Mesendoderm (in vitro differentiated cells): ENCODE measurements at regions not wholly inside any gene's neighbourhood (a gene's known extent, or its start where the extent isn't known, plus 50 kb on each side); places are given as distances from the start of the nearest gene placed in this dataset.
"Not testable (repeated sequence)": the region's sequence is repeated elsewhere in the genome, so short reads cannot be mapped to it uniquely, and the experiment has no call there.

Experiments used
- DNase-seq: peaks from one replicate; pipeline ENCODE4 v3.0.0; 2013
- H2AK5ac ChIP-seq: 2 replicates; pipeline ENCODE4 v1.6.1; 2013; ENCODE audit warnings: low read length, inconsistent platforms
- H2BK120ac ChIP-seq: 2 replicates; pipeline ENCODE4 v1.6.1; 2013; ENCODE audit warnings: low read depth, mild to moderate bottlenecking, low read length, moderate library complexity, mixed read lengths
- H2BK15ac ChIP-seq: replicated peaks from 2 replicates; pipeline ENCODE4 v1.6.1; 2013; ENCODE audit warnings: low read depth, mild to moderate bottlenecking, moderate library complexity
- H2BK5ac ChIP-seq: 2 replicates; pipeline ENCODE4 v1.6.1; 2013; ENCODE audit warnings: low read length, inconsistent platforms
- H3K18ac ChIP-seq: 2 replicates; pipeline ENCODE4 v1.6.1; 2013; ENCODE audit warnings: mild to moderate bottlenecking, low read length, mixed read lengths
- H3K23ac ChIP-seq: one replicate; pipeline ENCODE4 v1.6.1; 2013; ENCODE audit warnings: low read length
- H3K27ac ChIP-seq: 2 replicates; pipeline ENCODE4 v1.5.1; 2013; ENCODE audit warnings: low read depth, mild to moderate bottlenecking, inconsistent platforms, low read length, moderate library complexity
- H3K27me3 ChIP-seq: 2 replicates; pipeline ENCODE4 v1.6.1; 2013; ENCODE audit warnings: low read length, control low read depth, mild to moderate bottlenecking, inconsistent platforms; ENCODE audit not compliant: insufficient read depth, poor library complexity
- H3K36me3 ChIP-seq: 2 replicates; pipeline ENCODE4 v1.6.1; 2013; ENCODE audit warnings: low read length, inconsistent platforms; ENCODE audit not compliant: control insufficient read depth, insufficient read depth
- H3K4ac ChIP-seq: one replicate; pipeline ENCODE4 v1.6.1; 2013; ENCODE audit warnings: low read depth, mild to moderate bottlenecking, low read length, moderate library complexity
- H3K4me1 ChIP-seq: 2 replicates; pipeline ENCODE4 v1.6.1; 2013; ENCODE audit warnings: low read depth, low read length, inconsistent platforms; ENCODE audit not compliant: control insufficient read depth
- H3K4me2 ChIP-seq: 2 replicates; pipeline ENCODE4 v1.6.1; 2013; ENCODE audit warnings: low read length
- H3K4me3 ChIP-seq: 2 replicates; pipeline ENCODE4 v1.5.1; 2013; ENCODE audit warnings: mild to moderate bottlenecking, low read length
- H3K56ac ChIP-seq: one replicate; pipeline ENCODE4 v1.6.1; 2013; ENCODE audit warnings: low read length
- H3K79me1 ChIP-seq: 2 replicates; pipeline ENCODE4 v1.6.1; 2013; ENCODE audit warnings: low read length, inconsistent platforms
- H3K79me2 ChIP-seq: 2 replicates; pipeline ENCODE4 v1.6.1; 2013; ENCODE audit warnings: mild to moderate bottlenecking, low read length; ENCODE audit not compliant: control insufficient read depth, insufficient read depth
- H3K9ac ChIP-seq: 2 replicates; pipeline ENCODE4 v1.6.1; 2013; ENCODE audit warnings: low read length, inconsistent platforms
- H4K5ac ChIP-seq: one replicate; pipeline ENCODE4 v1.6.1; 2013; ENCODE audit warnings: low read length
- H4K8ac ChIP-seq: one replicate; pipeline ENCODE4 v1.6.1; 2013; ENCODE audit warnings: low read depth, mild to moderate bottlenecking, control low read depth, low read length, moderate library complexity
- WGBS: extraction: QIAGEN DNeasy Blood & Tissue Kit; methylation state at CpG from one replicate; pipeline ENCODE4 v1.1.7; 2013; ENCODE audit warnings: low lambda C conversion rate, missing lambda C conversion rate; ENCODE audit not compliant: insufficient coverage; ENCODE audit errors: extremely low coverage; 5-methylcytosine and 5-hydroxymethylcytosine counted together

DNA sequence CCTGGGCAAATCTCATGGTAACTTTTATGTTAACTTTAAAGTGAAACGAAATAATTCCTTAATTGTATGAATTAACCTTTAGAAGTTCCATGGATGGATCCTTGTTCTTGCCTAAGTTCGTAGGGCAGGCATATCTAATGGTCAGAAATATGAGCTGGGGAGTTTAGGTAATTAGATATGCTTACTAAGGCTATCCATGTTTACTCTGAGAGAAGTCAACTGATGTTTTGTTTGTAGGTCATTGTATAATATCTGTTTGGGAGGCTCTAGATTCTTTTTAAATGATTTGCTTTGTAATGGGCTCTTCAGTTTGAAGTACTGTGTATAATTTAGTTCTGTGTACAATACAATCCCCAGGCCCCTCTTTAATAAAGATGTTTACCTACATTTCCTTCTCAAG, 117.0 kb downstream of the DCK start:
- Histone ChIP-seq H3K23ac (no peak overlapping the region), H2BK120ac (no peak overlapping the region), H3K9ac (no peak overlapping the region), H3K4me3 (no peak overlapping the region), H3K27me3 (no peaks in the 10 kb centered on the region), H4K5ac (no peak overlapping the region), H2BK15ac (no peak overlapping the region), H3K27ac (no peak overlapping the region), H3K79me1 (no peaks in the 10 kb centered on the region), H3K36me3 (no peaks in the 10 kb centered on the region), H2BK5ac (no peak overlapping the region), H3K56ac (no peak overlapping the region), H3K18ac (no peak overlapping the region), H4K8ac (no peak overlapping the region), H3K4ac (no peak overlapping the region), H3K4me2 (no peak overlapping the region), H3K4me1 (no peaks in the 10 kb centered on the region), H2AK5ac (no peak overlapping the region), H3K79me2 (no peaks in the 10 kb centered on the region)
- no CpG with 5 or more reads among the region's 2 CpGs for WGBS
- DNase-seq = no peak

DNA sequence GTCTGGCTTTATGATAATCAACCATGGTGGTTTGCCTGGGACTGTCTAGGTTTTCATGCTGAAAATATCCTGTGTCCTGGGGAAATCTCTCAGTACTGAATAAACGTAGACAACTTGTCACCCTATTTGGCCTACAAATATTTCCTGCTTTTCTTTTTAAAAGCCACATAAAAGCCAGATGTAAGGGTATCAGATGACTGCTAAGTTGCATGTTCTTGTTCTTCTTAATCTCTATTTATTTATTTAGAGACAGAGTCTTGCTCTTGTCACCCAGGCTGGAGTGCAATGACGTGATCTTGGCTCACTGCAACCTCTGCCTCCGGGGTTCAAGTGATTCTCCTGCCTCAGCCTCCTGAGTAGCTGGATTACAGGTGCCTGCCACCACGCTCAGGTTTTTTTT, 117.7 kb downstream of the DCK start:
- H3K79me1 ChIP-seq, H2BK120ac ChIP-seq, H3K4me2 ChIP-seq, H2BK15ac ChIP-seq, H3K36me3 ChIP-seq, H3K56ac ChIP-seq, H3K4ac ChIP-seq, H3K4me3 ChIP-seq, H2BK5ac ChIP-seq, H3K4me1 ChIP-seq, H3K27me3 ChIP-seq, H4K5ac ChIP-seq, H3K79me2 ChIP-seq, H3K23ac ChIP-seq, H2AK5ac ChIP-seq, DNase-seq, H4K8ac ChIP-seq, H3K18ac ChIP-seq, H3K27ac ChIP-seq, H3K9ac ChIP-seq: not testable (repeated sequence)
- no CpG with 5 or more reads among the region's 4 CpGs for WGBS

DNA sequence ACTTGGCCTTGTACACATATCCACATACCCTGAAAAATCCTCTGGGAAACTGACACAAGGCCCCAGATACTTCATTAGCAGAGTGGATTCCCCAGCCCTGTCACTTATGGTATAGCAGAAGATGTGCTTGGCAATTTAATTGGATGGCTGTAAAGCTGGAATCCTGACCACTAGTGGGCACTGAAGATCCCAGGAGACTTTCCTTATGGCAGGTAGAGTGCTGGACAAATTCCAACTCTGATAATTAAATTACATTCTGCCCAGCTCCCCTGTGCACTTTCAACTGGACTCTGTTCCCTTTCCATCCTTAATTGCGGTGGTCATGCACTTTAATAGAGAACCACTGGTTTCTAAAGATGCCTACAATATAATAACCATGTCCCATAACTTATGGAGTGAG, 119.8 kb downstream of the DCK start:
- Histone ChIP-seq H2BK120ac (no peak overlapping the region), H4K5ac (no peak overlapping the region), H2AK5ac (no peak overlapping the region), H3K4ac (no peak overlapping the region), H3K56ac (no peak overlapping the region), H3K4me2 (no peak overlapping the region), H3K4me1 (no peaks in the 10 kb centered on the region), H3K79me1 (no peaks in the 10 kb centered on the region), H3K4me3 (no peak overlapping the region), H2BK5ac (no peak overlapping the region), H4K8ac (no peak overlapping the region), H3K36me3 (no peaks in the 10 kb centered on the region), H2BK15ac (no peak overlapping the region), H3K23ac (no peak overlapping the region), H3K79me2 (no peaks in the 10 kb centered on the region), H3K27me3 (no peaks in the 10 kb centered on the region), H3K27ac (no peak overlapping the region), H3K18ac (no peak overlapping the region), H3K9ac (no peak overlapping the region)
- peak; percentile 25 for DNase-seq
- no CpG with 5 or more reads among the region's 1 CpG for WGBS

DNA sequence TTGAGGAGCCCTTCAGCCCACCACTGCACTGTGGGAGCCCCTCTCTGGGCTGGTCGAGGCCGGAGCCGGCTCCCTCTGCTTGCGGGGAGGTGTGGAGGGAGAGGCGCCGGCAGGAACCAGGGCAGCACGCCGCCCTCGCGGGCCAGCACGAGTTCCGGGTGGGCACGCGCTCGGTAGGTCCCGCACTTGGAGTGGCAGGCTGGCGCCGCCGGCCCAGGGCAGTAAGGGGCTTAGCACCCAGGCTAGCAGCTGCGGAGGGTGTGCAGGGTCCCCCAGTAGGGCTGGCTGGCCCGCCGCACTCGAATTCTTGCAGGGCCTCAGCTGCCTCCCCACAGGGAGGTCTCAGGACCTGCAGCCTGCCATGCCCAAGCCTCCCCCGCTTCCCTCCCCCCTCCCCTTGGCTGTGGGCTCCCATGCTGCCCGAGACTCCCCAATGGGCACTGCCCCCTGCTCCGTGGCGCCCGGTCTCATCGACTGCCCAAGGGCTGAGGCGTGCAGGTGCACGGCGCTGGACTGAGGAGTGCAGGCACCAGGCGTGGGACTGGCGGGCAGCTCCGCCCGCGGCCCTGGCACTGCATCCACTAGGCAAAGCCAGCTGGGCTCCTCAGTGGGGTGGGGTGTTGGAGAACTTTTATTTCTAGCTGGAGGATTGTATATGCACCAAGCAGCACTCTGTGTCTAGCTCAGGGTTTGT, 127.5 kb downstream of the DCK start:
- no peak overlapping the region for H3K4me3 ChIP-seq
- H3K79me2 ChIP-seq = no peaks in the 10 kb centered on the region
- no peak overlapping the region for H3K4ac ChIP-seq

DNA sequence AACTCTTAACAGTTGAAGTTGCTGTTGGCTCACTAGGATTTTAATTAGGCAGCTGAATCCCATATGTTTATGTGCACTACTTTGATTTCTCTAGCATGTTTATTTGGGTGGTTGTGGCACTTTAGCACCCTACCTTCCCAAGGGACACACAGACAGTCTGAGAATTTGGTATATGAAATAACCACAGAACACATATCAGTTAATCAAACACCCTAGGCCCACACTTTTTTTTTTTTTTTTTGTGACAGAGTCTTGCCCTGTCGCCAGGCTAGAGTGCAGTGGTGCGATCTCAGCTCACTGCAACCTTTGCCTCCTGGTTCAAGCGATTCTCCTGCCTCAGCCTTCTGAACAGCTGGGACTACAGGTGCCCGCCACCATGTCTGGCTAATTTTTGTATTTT, 130.5 kb downstream of the DCK start:
- H3K79me2 ChIP-seq = no peaks in the 10 kb centered on the region
- DNase-seq = no peak
- H2AK5ac ChIP-seq = no peak overlapping the region
- H3K27me3 ChIP-seq = no peaks in the 10 kb centered on the region
- no CpG with 5 or more reads among the region's 4 CpGs for WGBS
- H3K56ac ChIP-seq = no peak overlapping the region
- no peak overlapping the region for H2BK5ac ChIP-seq
- no peaks in the 10 kb centered on the region for H3K36me3 ChIP-seq
- H3K4me3 ChIP-seq = no peak overlapping the region
- no peaks in the 10 kb centered on the region for H3K4me1 ChIP-seq
- no peak overlapping the region for H3K18ac ChIP-seq
- no peak overlapping the region for H3K4me2 ChIP-seq
- H3K4ac ChIP-seq = no peak overlapping the region
- H3K23ac ChIP-seq = no peak overlapping the region
- H3K79me1 ChIP-seq = no peaks in the 10 kb centered on the region
- H4K5ac ChIP-seq = no peak overlapping the region
- H3K27ac ChIP-seq = no peak overlapping the region
- no peak overlapping the region for H4K8ac ChIP-seq
- H2BK15ac ChIP-seq = no peak overlapping the region
- H2BK120ac ChIP-seq = no peak overlapping the region
- H3K9ac ChIP-seq = no peak overlapping the region

More for the DNA sequence above, 127.5 kb downstream of the DCK start:
- Histone ChIP-seq H3K36me3 (no peaks in the 10 kb centered on the region), H3K27me3 (no peaks in the 10 kb centered on the region), H2AK5ac (no peak overlapping the region), H3K23ac (no peak overlapping the region), H3K4me2 (no peak overlapping the region), H3K27ac (no peak overlapping the region), H2BK5ac (no peak overlapping the region), H3K18ac (no peak overlapping the region), H2BK120ac (no peak overlapping the region), H3K56ac (no peak overlapping the region), H2BK15ac (no peak overlapping the region), H3K4me1 (no peaks in the 10 kb centered on the region), H3K9ac (no peak overlapping the region), H3K79me1 (no peaks in the 10 kb centered on the region), H4K8ac (no peak overlapping the region), H4K5ac (no peak overlapping the region)
- no peak for DNase-seq
- no CpG with 5 or more reads among the region's 37 CpGs for WGBS

DNA sequence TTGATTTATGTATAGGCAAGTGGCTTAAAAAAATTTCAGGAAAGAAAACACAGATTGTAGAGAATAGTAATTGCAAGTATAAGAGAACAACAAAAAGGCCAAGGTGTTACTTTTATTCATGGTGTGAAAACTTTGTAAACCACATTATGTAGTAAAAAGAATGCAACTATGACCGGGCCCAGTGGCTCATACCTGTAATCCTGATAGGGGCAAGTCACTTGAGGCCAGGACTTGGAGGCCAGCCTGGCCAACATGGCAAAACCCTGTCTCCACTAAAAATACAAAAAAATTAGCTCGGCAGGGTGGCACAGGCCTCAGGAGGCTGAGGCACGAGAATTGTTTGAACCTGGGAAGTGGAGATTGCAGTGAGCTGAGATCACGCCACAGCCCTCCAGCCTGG, 131.7 kb downstream of the DCK start:
- no peaks in the 10 kb centered on the region for H3K79me1 ChIP-seq
- no peak overlapping the region for H3K4me3 ChIP-seq
- H3K36me3 ChIP-seq = no peaks in the 10 kb centered on the region
- no peak overlapping the region for H4K8ac ChIP-seq
- no CpG with 5 or more reads among the region's 4 CpGs for WGBS
- H3K4me1 ChIP-seq = no peaks in the 10 kb centered on the region
- no peak overlapping the region for H3K9ac ChIP-seq
- no peak overlapping the region for H2BK5ac ChIP-seq
- no peak overlapping the region for H3K27ac ChIP-seq
- no peak overlapping the region for H3K56ac ChIP-seq
- H3K18ac ChIP-seq = no peak overlapping the region
- no peak overlapping the region for H3K4me2 ChIP-seq
- no peak overlapping the region for H3K4ac ChIP-seq
- H2AK5ac ChIP-seq = no peak overlapping the region
- no peak overlapping the region for H2BK15ac ChIP-seq
- H4K5ac ChIP-seq = no peak overlapping the region
- H3K79me2 ChIP-seq = no peaks in the 10 kb centered on the region
- H3K23ac ChIP-seq = no peak overlapping the region
- no peak overlapping the region for H2BK120ac ChIP-seq
- H3K27me3 ChIP-seq = no peaks in the 10 kb centered on the region
- no peak for DNase-seq
